Ascending aorta (tissue), 2 donors: ENCODE measurements at regions not wholly inside any gene's neighbourhood (a gene's known extent, or its start where the extent isn't known, plus 50 kb on each side); places are given as distances from the start of the nearest gene placed in this dataset.
"Not testable (repeated sequence)": the region's sequence is repeated elsewhere in the genome, so short reads cannot be mapped to it uniquely, and the experiment has no call there.

ENCODE experiments used
- DNase-seq, 2 donors: peaks; one replicate each; pipeline ENCODE4 v3.0.0-alpha.2; 2019; ENCODE audit warnings: low spot score in 2 of 2
- H3K27ac ChIP-seq, 2 donors: fragments of 200-600 bp; sonication (generic); one replicate each; pipeline ENCODE4 v1.5.1; 2016 to 2017; ENCODE audit warnings: mild to moderate bottlenecking in 1 of 2
- H3K27me3 ChIP-seq: fragments of 200-600 bp; sonication (generic); one replicate; pipeline ENCODE4 v1.5.1; 2017
- H3K36me3 ChIP-seq, 2 donors: fragments of 200-600 bp; sonication (generic); one replicate each; pipeline ENCODE4 v1.5.1; 2016
- H3K4me1 ChIP-seq, 2 donors: fragments of 200-600 bp; sonication (generic); one replicate each; pipeline ENCODE4 v1.5.1; 2016 to 2017; ENCODE audit warnings: mild to moderate bottlenecking in 1 of 2
- H3K4me3 ChIP-seq, 2 donors: fragments of 200-600 bp; sonication (generic); one replicate each; pipeline ENCODE4 v1.5.1; 2016 to 2017; ENCODE audit warnings: mild to moderate bottlenecking in 1 of 2
- H3K9me3 ChIP-seq, 2 donors: fragments of 200-600 bp; sonication (generic); one replicate each; pipeline ENCODE4 v1.5.1; 2016
- intact Hi-C: fragments of 100-400 bp; cut with DNase I; formaldehyde crosslinking; loops from one replicate; pipeline ENCODE4 v1.15.1; 2023
- TF ChIP-seq, protein P1 (sequence below), 3 experiments: fragments of 200-600 bp in 2 of 3; fragments of 450-650 bp in 1 of 3; sonication (generic) in 2 of 3; IDR thresholded peaks; one replicate each; pipeline ENCODE4 v1.5.1; 2016 to 2019; ENCODE audit warnings: antibody characterized with exemption in 3 of 3, mild to moderate bottlenecking in 1 of 3, moderate library complexity in 1 of 3

DNA sequence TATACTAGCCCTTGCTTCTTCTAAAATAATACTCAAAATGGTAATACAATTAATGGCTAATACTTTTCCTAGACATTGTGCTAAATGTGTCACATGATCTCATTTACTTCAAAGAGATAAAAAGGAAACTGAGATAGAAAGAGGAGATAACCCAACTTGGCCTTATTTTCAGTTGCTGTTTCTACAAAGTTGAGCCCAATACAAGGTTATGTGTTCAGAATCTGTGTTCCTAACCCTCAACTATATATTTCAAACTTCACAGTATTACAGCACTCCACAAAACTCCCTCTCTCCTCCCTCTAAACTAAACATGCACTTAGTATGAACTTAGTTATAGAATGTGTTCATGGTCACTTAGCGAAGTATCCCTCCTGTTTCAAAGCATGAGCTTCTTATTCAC is 277.9 kb downstream of the CCER1 start:
- Histone ChIP-seq H3K36me3 (no peaks in the 10 kb centered on the region), H3K27me3 (no peaks in the 10 kb centered on the region), H3K9me3 (no peaks in the 10 kb centered on the region), H3K27ac (no peak overlapping the region), H3K4me1 (no peaks in the 10 kb centered on the region), H3K4me3 (no peak overlapping the region)
- DNase-seq: no peak
- intact Hi-C loops: no loop called here
- TF ChIP-seq, protein P1, sequence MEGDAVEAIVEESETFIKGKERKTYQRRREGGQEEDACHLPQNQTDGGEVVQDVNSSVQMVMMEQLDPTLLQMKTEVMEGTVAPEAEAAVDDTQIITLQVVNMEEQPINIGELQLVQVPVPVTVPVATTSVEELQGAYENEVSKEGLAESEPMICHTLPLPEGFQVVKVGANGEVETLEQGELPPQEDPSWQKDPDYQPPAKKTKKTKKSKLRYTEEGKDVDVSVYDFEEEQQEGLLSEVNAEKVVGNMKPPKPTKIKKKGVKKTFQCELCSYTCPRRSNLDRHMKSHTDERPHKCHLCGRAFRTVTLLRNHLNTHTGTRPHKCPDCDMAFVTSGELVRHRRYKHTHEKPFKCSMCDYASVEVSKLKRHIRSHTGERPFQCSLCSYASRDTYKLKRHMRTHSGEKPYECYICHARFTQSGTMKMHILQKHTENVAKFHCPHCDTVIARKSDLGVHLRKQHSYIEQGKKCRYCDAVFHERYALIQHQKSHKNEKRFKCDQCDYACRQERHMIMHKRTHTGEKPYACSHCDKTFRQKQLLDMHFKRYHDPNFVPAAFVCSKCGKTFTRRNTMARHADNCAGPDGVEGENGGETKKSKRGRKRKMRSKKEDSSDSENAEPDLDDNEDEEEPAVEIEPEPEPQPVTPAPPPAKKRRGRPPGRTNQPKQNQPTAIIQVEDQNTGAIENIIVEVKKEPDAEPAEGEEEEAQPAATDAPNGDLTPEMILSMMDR (IDR thresholded peaks at IDR 0.05): no peak

DNA sequence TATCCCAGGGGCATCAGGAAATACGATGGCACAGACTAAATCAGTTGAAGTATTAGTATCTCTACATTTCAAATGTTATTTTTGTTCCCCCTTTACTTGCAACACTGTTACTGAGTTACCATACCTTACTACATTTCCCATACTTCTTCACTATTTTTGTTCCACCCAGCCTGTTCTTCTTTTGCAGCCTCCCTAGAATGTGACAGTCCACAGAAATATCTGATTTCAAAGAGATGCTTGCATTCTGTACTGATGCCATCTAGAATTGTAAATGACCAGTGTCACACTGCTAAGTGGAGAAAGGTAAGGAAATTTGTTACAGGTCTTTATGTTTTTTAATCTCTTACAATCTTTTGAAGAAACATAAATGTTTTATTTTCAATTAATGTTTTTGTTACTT is 279.9 kb downstream of the CCER1 start:
- Histone ChIP-seq H3K27me3 (no peaks in the 10 kb centered on the region), H3K4me1 (no peaks in the 10 kb centered on the region), H3K36me3 (no peaks in the 10 kb centered on the region), H3K27ac (no peak overlapping the region), H3K9me3 (no peaks in the 10 kb centered on the region), H3K4me3 (no peak overlapping the region)
- TF ChIP-seq, protein P1 (IDR thresholded peaks at IDR 0.05): no peak
- intact Hi-C loops: no loop called here
- no peak for DNase-seq

DNA sequence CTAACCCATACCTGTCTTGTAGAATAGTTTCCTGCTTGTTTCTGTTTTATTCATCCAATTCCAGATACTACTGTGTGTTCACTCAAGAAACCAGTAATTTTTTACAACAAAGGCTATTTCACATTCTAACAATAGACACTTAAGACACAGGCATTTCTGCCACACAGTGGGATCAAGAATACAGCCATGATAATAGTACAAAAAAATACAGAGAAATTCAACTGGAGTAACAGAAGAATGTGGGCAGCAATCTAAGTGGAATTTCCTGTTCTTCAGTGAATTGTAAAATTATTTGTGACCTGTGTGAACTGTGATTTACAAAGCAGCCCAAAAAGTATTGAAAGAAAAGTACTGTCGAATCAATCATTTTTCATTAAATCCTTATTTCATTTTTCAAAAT is 282.9 kb downstream of the CCER1 start:
- H3K4me3 ChIP-seq: no peak overlapping the region

DNA sequence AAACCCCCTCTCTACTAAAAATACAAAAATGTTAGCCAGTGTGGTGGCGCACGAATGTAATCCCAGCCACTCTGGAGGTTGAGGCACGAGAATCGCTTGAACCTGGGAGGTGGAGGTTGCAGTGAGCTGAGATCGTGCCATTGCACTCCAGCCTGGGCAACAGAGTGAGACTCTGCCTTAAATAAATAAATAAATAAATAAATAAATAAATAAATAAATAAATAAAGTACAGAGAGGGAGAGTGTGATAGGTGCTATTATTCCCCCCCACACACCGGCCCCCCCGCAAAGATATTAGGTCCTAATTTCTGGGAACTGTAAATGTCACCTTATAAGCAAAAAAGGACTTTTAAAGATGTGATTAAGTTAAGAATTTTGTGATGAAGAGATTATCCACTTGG is 291.0 kb downstream of the CCER1 start:
- H3K36me3 ChIP-seq, H3K27me3 ChIP-seq, H3K27ac ChIP-seq, intact Hi-C loops, DNase-seq, H3K4me3 ChIP-seq, H3K4me1 ChIP-seq, H3K9me3 ChIP-seq: not testable (repeated sequence)

More for the DNA sequence above, 282.9 kb downstream of the CCER1 start:
- intact Hi-C loops: no loop called here
- Histone ChIP-seq H3K9me3 (no peaks in the 10 kb centered on the region), H3K27me3 (no peaks in the 10 kb centered on the region), H3K4me1 (no peaks in the 10 kb centered on the region), H3K36me3 (no peaks in the 10 kb centered on the region), H3K27ac (no peak overlapping the region)
- DNase-seq: no peak
- TF ChIP-seq, protein P1 (IDR thresholded peaks at IDR 0.05): no peak

DNA sequence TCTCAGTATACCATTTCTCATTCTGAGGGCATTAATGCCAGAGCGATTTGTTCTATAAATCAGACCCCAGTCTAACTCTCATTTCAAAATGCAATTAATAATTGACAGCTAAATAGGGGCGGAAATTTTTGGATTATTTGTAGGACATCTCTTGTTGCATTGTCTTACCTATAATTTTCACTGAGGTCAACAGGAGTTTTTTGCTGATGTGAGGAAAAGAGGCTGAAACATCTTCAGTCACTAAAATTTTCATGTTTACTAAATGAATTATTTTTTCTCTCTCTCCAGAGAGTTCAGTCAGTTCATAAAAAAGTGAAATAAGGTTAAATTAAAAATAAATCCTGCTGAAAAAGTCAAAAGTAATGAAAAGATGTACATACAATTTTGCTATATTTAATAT is 295.9 kb downstream of the CCER1 start:
- Histone ChIP-seq H3K4me1 (no peaks in the 10 kb centered on the region), H3K4me3 (no peak overlapping the region), H3K36me3 (no peaks in the 10 kb centered on the region), H3K27ac (no peak overlapping the region), H3K27me3 (no peaks in the 10 kb centered on the region), H3K9me3 (no peaks in the 10 kb centered on the region)
- no peak for DNase-seq
- intact Hi-C loops: no loop called here
- TF ChIP-seq, protein P1 (IDR thresholded peaks at IDR 0.05): no peak

DNA sequence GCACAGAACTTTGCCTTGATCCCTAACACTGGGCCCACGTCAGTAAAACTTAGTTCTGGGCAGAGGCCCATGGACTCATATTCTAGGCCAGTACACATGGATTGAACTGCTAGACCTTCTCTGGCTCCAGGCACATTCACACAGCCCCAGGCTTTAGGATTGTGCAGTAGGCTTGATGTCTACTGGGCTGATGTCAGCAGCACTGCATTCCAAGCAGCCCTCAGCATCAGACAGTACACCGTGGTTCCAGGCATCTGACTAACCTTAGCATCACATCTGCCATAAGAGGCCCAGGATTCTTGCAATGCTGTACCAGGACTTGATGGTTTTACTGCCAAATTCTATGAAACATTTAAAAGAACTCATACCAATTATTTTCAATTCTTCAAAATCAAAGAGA is 301.9 kb downstream of the CCER1 start:
- Histone ChIP-seq H3K36me3 (no peaks in the 10 kb centered on the region), H3K27ac (no peak overlapping the region), H3K27me3 (no peaks in the 10 kb centered on the region), H3K9me3 (no peaks in the 10 kb centered on the region), H3K4me3 (no peak overlapping the region), H3K4me1 (no peaks in the 10 kb centered on the region)
- intact Hi-C loops: no loop called here
- no peak for DNase-seq
- TF ChIP-seq, protein P1 (IDR thresholded peaks at IDR 0.05): no peak
